ENCODE measurements at regions not wholly inside any gene's neighbourhood (a gene's known extent, or its start where the extent isn't known, plus 50 kb on each side); places are given as distances from the start of the nearest gene placed in this dataset.

GRCh38 chr16:59909262-59909661 is 1175.1 kb upstream of the GOT2 start:
- Histone ChIP-seq H3K4me1 (ENCODE audit: control insufficient read depth, insufficient read depth, low read length) (no peaks in the 10 kb centered on the region), H2AFZ (ENCODE audit: control insufficient read depth, low read depth, low read length) (no peak overlapping the region), H3K9me3 (replicated peaks; ENCODE audit: control insufficient read depth, insufficient read depth, low read length) (no peaks in the 10 kb centered on the region), H4K20me1 (ENCODE audit: control insufficient read depth, insufficient read depth) (no peaks in the 10 kb centered on the region), H3K36me3 (ENCODE audit: control insufficient read depth in 2 of 2, insufficient read depth in 2 of 2, low read length in 1 of 2) (no peaks in the 10 kb centered on the region), H3K27ac (ENCODE audit: control insufficient read depth, insufficient read depth) (no peak overlapping the region), H3K4me2 (ENCODE audit: control insufficient read depth, insufficient read depth) (no peak overlapping the region), H3K9ac (ENCODE audit: control insufficient read depth, insufficient read depth, low read length) (no peak overlapping the region), H3K79me2 (ENCODE audit: control insufficient read depth, insufficient read depth, low read length) (no peaks in the 10 kb centered on the region), H3K27me3 (replicated peaks in 1 of 2; ENCODE audit: control insufficient read depth in 2 of 2, insufficient read depth in 2 of 2, low read length in 1 of 2) (no peaks in the 10 kb centered on the region), H3K4me3 (no peak overlapping the region)
- ATAC-seq, result no peak
- 0% methylated on average over 5 of the region's 5 CpGs for WGBS (ENCODE audit: insufficient coverage, insufficient replicate concordance, low lambda C conversion rate, missing lambda C conversion rate)
- TF ChIP-seq SUZ12 (IDR thresholded peaks at IDR 0.05; ENCODE audit: unreplicated experiment), result no peak
- no peak for TF ChIP-seq POLR2A (IDR thresholded peaks at IDR 0.05; ENCODE audit: low read depth, low read length)
- no TSS peak for BruUV-seq (replicated peaks)
- SMC1A ChIA-PET (ENCODE audit: uncharacterized antibody, unreplicated experiment), result interaction anchor here (0.7 kb wide), 1 partner anchor 10 kb away, joined by 3 read pairs; no protein-coding TSS in a partner anchor
- no peak for FAIRE-seq
- CTCF ChIA-PET, result no interaction called here
- intact Hi-C loops (cut with micrococcal nuclease; ENCODE audit: unreplicated experiment), result no loop called here
- POLR2A ChIA-PET, result no interaction called here
- RAD21 ChIA-PET (ENCODE audit: unreplicated experiment), result no interaction called here
- no peak for DNase-seq (ENCODE audit: low read depth, low spot score)
- in situ Hi-C loops (cut with MboI), result no loop called here

- FAIRE-seq (no peak), DNase-seq (ENCODE audit: low read depth, low spot score) (no peak), ATAC-seq (no peak)
- no peaks in the 10 kb centered on the region for H3K9me3 ChIP-seq (replicated peaks; ENCODE audit: control insufficient read depth, insufficient read depth, low read length)
- H4K20me1 ChIP-seq (ENCODE audit: control insufficient read depth, insufficient read depth), result no peaks in the 10 kb centered on the region
- no peaks in the 10 kb centered on the region for H3K4me1 ChIP-seq (ENCODE audit: control insufficient read depth, insufficient read depth, low read length)
- RAD21 ChIA-PET (ENCODE audit: unreplicated experiment), result no interaction called here
- no peaks in the 10 kb centered on the region for H3K36me3 ChIP-seq (ENCODE audit: control insufficient read depth in 2 of 2, insufficient read depth in 2 of 2, low read length in 1 of 2)
- SMC1A ChIA-PET (ENCODE audit: uncharacterized antibody, unreplicated experiment), result no interaction called here
- H2AFZ ChIP-seq (ENCODE audit: control insufficient read depth, low read depth, low read length), result no peak overlapping the region
- no peak overlapping the region for H3K27ac ChIP-seq (ENCODE audit: control insufficient read depth, insufficient read depth)
- in situ Hi-C loops (cut with MboI), result no loop called here
- no peak overlapping the region for H3K4me3 ChIP-seq
- POLR2A ChIA-PET, result no interaction called here
- 20% methylated on average over 4 of the region's 4 CpGs for WGBS (ENCODE audit: insufficient coverage, insufficient replicate concordance, low lambda C conversion rate, missing lambda C conversion rate)
- no peak overlapping the region for H3K4me2 ChIP-seq (ENCODE audit: control insufficient read depth, insufficient read depth)
- TF ChIP-seq ZNF687 (IDR thresholded peaks at IDR 0.05) (no peak), POU2F2 (IDR thresholded peaks at IDR 0.05; ENCODE audit: borderline replicate concordance, low read depth, low read length) (no peak), SMC3 (IDR thresholded peaks at IDR 0.05; ENCODE audit: borderline replicate concordance, low read length) (no peak), CHD4 (IDR thresholded peaks at IDR 0.05) (no peak), BHLHE40 (IDR thresholded peaks at IDR 0.05; ENCODE audit: borderline replicate concordance in 1 of 2, low read depth in 2 of 2, low read length in 1 of 2) (no peak), ZNF622 (IDR thresholded peaks at IDR 0.05) (no peak), KDM1A (IDR thresholded peaks at IDR 0.05; ENCODE audit: borderline replicate concordance) (no peak), E2F4 (IDR thresholded peaks at IDR 0.05; ENCODE audit: low read depth, low read length) (no peak), POLR2AphosphoS2 (IDR thresholded peaks at IDR 0.05; ENCODE audit: low read depth, low read length) (no peak)
- H3K27me3 ChIP-seq (replicated peaks in 1 of 2; ENCODE audit: control insufficient read depth in 2 of 2, insufficient read depth in 2 of 2, low read length in 1 of 2), result no peaks in the 10 kb centered on the region
- no peaks in the 10 kb centered on the region for H3K79me2 ChIP-seq (ENCODE audit: control insufficient read depth, insufficient read depth, low read length)
- no peak overlapping the region for H3K9ac ChIP-seq (ENCODE audit: control insufficient read depth, insufficient read depth, low read length)
- intact Hi-C loops (cut with micrococcal nuclease; ENCODE audit: unreplicated experiment), result no loop called here
- CTCF ChIA-PET, result no interaction called here
- no TSS peak for BruUV-seq (replicated peaks)
Measured at GRCh38 chr16:59907611-59908010, 1173.5 kb upstream of the GOT2 start.
